ENCODE measurements at regions not wholly inside any gene's neighbourhood (a gene's known extent, or its start where the extent isn't known, plus 50 kb on each side); places are given as distances from the start of the nearest gene placed in this dataset.
A peak's percentile ranks its signal among the peaks of the same experiment; 100 is the strongest.

DNA sequence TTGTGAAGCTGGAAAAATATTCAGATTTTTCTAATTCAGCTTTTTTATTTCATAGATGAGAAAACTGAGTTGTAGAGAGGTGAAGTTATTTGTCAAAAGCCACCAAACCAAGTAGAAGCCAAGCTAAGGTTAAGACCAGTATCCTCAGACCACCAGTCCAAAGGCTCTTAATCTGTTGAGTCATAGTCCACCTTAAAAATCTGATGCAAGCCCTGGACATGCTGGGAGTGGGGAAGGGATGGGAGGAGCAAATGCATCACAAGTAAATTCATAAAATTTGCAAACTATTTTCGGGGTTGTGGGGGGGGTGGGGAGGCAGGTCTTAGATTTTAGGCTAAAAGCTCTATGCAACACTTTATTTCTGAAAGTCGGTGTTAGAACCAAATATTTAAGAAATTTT lies 307.7 kb upstream of the SEMA6D start:
- H3K4me3 ChIP-seq (ENCODE audit: low read depth, low read length), result no peak overlapping the region
- TF ChIP-seq CTCF (IDR thresholded peaks at IDR 0.05; ENCODE audit: low read depth, low read length), result no peak
- TF ChIP-seq, protein P1, sequence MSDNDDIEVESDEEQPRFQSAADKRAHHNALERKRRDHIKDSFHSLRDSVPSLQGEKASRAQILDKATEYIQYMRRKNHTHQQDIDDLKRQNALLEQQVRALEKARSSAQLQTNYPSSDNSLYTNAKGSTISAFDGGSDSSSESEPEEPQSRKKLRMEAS (IDR thresholded peaks at IDR 0.05; ENCODE audit: low read depth, low read length), result no peak
- no peak for TF ChIP-seq MYC (IDR thresholded peaks at IDR 0.05; ENCODE audit: low read depth, low read length)
- TF ChIP-seq POLR2A (IDR thresholded peaks at IDR 0.05; ENCODE audit: extremely low read depth, insufficient read length), result no peak
- no peak for DNase-seq (ENCODE audit: low read depth)

DNA sequence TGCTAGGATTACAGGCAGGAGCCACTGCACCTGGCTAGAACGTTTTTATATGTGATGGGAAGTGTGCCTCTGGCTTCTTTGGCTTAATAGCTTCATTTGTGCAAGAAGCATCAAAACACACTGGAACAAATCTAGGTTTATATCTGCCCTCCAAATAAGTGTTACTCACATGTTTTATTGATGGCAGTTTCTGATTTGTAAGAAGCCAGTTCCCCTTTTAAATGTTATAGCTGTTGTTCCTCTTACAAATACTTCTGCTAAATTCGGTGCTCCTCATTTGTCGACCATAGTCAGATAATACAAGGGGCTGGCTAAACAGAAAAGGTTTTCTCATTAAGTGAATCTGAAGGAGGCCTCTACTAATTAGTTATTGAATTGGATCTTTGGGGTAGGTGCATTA lies 307.1 kb upstream of the SEMA6D start:
- no peak overlapping the region for H3K4me3 ChIP-seq (ENCODE audit: low read depth, low read length)
- TF ChIP-seq CTCF (IDR thresholded peaks at IDR 0.05; ENCODE audit: low read depth, low read length) (no peak), MYC (IDR thresholded peaks at IDR 0.05; ENCODE audit: low read depth, low read length) (no peak), POLR2A (IDR thresholded peaks at IDR 0.05; ENCODE audit: extremely low read depth, insufficient read length) (no peak)
- TF ChIP-seq, protein P1 (IDR thresholded peaks at IDR 0.05; ENCODE audit: low read depth, low read length), result no peak
- DNase-seq (ENCODE audit: low read depth), result peak; percentile 4

DNA sequence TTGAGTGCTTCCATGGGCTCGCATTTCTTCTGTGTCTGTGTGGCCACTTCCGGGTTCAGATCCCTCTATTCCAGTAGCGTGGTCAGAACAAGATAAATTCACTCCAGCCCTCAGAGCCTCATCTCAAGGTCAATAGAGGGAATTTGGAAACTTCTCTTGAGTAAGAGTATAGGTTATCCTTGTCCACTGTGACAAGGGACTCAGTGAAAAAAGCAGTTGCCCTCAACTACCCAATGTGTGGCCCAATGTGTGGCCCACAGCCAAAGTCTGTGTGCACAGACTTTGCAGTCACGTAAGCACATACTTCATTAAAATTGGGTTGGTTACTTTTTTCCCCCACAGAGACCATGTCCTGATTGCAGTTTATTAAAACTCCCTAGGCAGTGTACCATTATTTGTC lies 305.6 kb upstream of the SEMA6D start:
- H3K4me3 ChIP-seq (ENCODE audit: low read depth, low read length), result no peak overlapping the region
- TF ChIP-seq MYC (IDR thresholded peaks at IDR 0.05; ENCODE audit: low read depth, low read length) (no peak), POLR2A (IDR thresholded peaks at IDR 0.05; ENCODE audit: extremely low read depth, insufficient read length) (no peak), CTCF (IDR thresholded peaks at IDR 0.05; ENCODE audit: low read depth, low read length) (no peak)
- TF ChIP-seq, protein P1 (IDR thresholded peaks at IDR 0.05; ENCODE audit: low read depth, low read length), result no peak

GRCh38 chr15:47412136-47412535 lies 305.2 kb upstream of the SEMA6D start:
- no peak overlapping the region for H3K4me3 ChIP-seq (ENCODE audit: low read depth, low read length)
- TF ChIP-seq, protein P1 (IDR thresholded peaks at IDR 0.05; ENCODE audit: low read depth, low read length), result no peak
- no peak for TF ChIP-seq POLR2A (IDR thresholded peaks at IDR 0.05; ENCODE audit: extremely low read depth, insufficient read length)
- TF ChIP-seq MYC (IDR thresholded peaks at IDR 0.05; ENCODE audit: low read depth, low read length), result no peak
- TF ChIP-seq CTCF (IDR thresholded peaks at IDR 0.05; ENCODE audit: low read depth, low read length), result no peak
- DNase-seq (ENCODE audit: low read depth), result no peak

More for the DNA sequence above, 305.6 kb upstream of the SEMA6D start:
- no peak for DNase-seq (ENCODE audit: low read depth)

- TF ChIP-seq, protein P1 (IDR thresholded peaks at IDR 0.05; ENCODE audit: low read depth, low read length), result no peak
- TF ChIP-seq MYC (IDR thresholded peaks at IDR 0.05; ENCODE audit: low read depth, low read length), result no peak
- TF ChIP-seq CTCF (IDR thresholded peaks at IDR 0.05; ENCODE audit: low read depth, low read length), result no peak
- TF ChIP-seq POLR2A (IDR thresholded peaks at IDR 0.05; ENCODE audit: extremely low read depth, insufficient read length), result no peak
- no peak overlapping the region for H3K4me3 ChIP-seq (ENCODE audit: low read depth, low read length)
- no peak for DNase-seq (ENCODE audit: low read depth)
Measured at GRCh38 chr15:47412802-47413201, 304.5 kb upstream of the SEMA6D start.

- DNase-seq (ENCODE audit: low read depth), result no peak
- H3K4me3 ChIP-seq (ENCODE audit: low read depth, low read length), result no peak overlapping the region
- no peak for TF ChIP-seq MYC (IDR thresholded peaks at IDR 0.05; ENCODE audit: low read depth, low read length)
- TF ChIP-seq CTCF (IDR thresholded peaks at IDR 0.05; ENCODE audit: low read depth, low read length), result no peak
- TF ChIP-seq, protein P1 (IDR thresholded peaks at IDR 0.05; ENCODE audit: low read depth, low read length), result no peak
- no peak for TF ChIP-seq POLR2A (IDR thresholded peaks at IDR 0.05; ENCODE audit: extremely low read depth, insufficient read length)
Measured at GRCh38 chr15:47414207-47414606, 303.1 kb upstream of the SEMA6D start.
